Retina (tissue), 1 donor: ENCODE measurements at regions not wholly inside any gene's neighbourhood (a gene's known extent, or its start where the extent isn't known, plus 50 kb on each side); places are given as distances from the start of the nearest gene placed in this dataset.
A peak's percentile ranks its signal among the peaks of the same experiment; 100 is the strongest.

Experiments used
- DNase-seq: peaks from one replicate; pipeline ENCODE4 v3.0.0-alpha.2; 2016

- no peak for DNase-seq
These were observed 59.8 kb upstream of the FHIT start for GRCh38 chr3:61311044-61311443.

- peak; percentile 15 for DNase-seq
These were observed 64.6 kb upstream of the FHIT start for GRCh38 chr3:61315871-61316270.

GRCh38 chr3:61323094-61323493, 71.8 kb upstream of the FHIT start:
- DNase-seq, result no peak

- no peak for DNase-seq
These were observed 80.8 kb upstream of the FHIT start for GRCh38 chr3:61331929-61332552.

- no peak for DNase-seq
These were observed 82.1 kb upstream of the FHIT start for GRCh38 chr3:61333192-61333961.

GRCh38 chr3:61334783-61335182, 83.5 kb upstream of the FHIT start:
- DNase-seq, result no peak

- DNase-seq, result no peak
These were observed 89.7 kb upstream of the FHIT start for GRCh38 chr3:61340931-61341461.

- DNase-seq, result no peak
These were observed 92.3 kb upstream of the FHIT start for GRCh38 chr3:61343543-61343942.

GRCh38 chr3:61345020-61345419, 93.8 kb upstream of the FHIT start:
- no peak for DNase-seq

- DNase-seq, result no peak
These were observed 96.7 kb upstream of the FHIT start for GRCh38 chr3:61347981-61348380.

GRCh38 chr3:61349717-61350116, 98.5 kb upstream of the FHIT start:
- peak; percentile 18 for DNase-seq

GRCh38 chr3:61350782-61351309, 99.6 kb upstream of the FHIT start:
- DNase-seq, result no peak

GRCh38 chr3:61352306-61352705, 101.1 kb upstream of the FHIT start:
- no peak for DNase-seq

- DNase-seq, result no peak
These were observed 102.1 kb upstream of the FHIT start for GRCh38 chr3:61353382-61353781.

GRCh38 chr3:61354604-61355003, 103.4 kb upstream of the FHIT start:
- no peak for DNase-seq

- no peak for DNase-seq
These were observed 105.4 kb upstream of the FHIT start for GRCh38 chr3:61356685-61357084.

GRCh38 chr3:61357902-61358301, 106.7 kb upstream of the FHIT start:
- no peak for DNase-seq

- no peak for DNase-seq
These were observed 107.1 kb upstream of the FHIT start for GRCh38 chr3:61358364-61358763.

GRCh38 chr3:61360297-61360965, 109.2 kb upstream of the FHIT start:
- no peak for DNase-seq

- peak; percentile 33 for DNase-seq
These were observed 118.4 kb upstream of the FHIT start for GRCh38 chr3:61369678-61370077.

- DNase-seq, result peak; percentile 47
These were observed 119.9 kb upstream of the FHIT start for GRCh38 chr3:61371123-61371522.

- DNase-seq, result no peak
These were observed 121.5 kb upstream of the FHIT start for GRCh38 chr3:61372723-61373122.

GRCh38 chr3:61378311-61378710, 127.1 kb upstream of the FHIT start:
- DNase-seq, result no peak
